BE2C (cell line): ENCODE measurements at regions not wholly inside any gene's neighbourhood (a gene's known extent, or its start where the extent isn't known, plus 50 kb on each side); places are given as distances from the start of the nearest gene placed in this dataset.

Source experiments
- DNase-seq: peaks from one replicate; pipeline ENCODE4 v3.0.0-alpha.2; 2020
- H3K27me3 ChIP-seq: fragments of 250-450 bp; sonication (Bioruptor Pico); 2 replicates; pipeline ENCODE4 v1.5.1; 2020; ENCODE audit warnings: mild to moderate bottlenecking
- H3K36me3 ChIP-seq: fragments of 250-450 bp; sonication (Bioruptor Pico); 2 replicates; pipeline ENCODE4 v1.5.1; 2020; ENCODE audit warnings: mild to moderate bottlenecking
- H3K4me1 ChIP-seq: fragments of 250-450 bp; sonication (Bioruptor Pico); 2 replicates; pipeline ENCODE4 v1.5.1; 2020
- H3K4me3 ChIP-seq: 2 replicates; pipeline ENCODE4 v1.5.1; 2011; ENCODE audit warnings: low read depth, low read length
- H3K9me3 ChIP-seq: fragments of 250-450 bp; sonication (Bioruptor Pico); 2 replicates; pipeline ENCODE4 v1.5.1; 2020
- TF ChIP-seq, protein P1 (sequence below): IDR thresholded peaks from 2 replicates; pipeline ENCODE4 v1.5.1; 2012; ENCODE audit warnings: mild to moderate bottlenecking, low read depth, low read length

DNA sequence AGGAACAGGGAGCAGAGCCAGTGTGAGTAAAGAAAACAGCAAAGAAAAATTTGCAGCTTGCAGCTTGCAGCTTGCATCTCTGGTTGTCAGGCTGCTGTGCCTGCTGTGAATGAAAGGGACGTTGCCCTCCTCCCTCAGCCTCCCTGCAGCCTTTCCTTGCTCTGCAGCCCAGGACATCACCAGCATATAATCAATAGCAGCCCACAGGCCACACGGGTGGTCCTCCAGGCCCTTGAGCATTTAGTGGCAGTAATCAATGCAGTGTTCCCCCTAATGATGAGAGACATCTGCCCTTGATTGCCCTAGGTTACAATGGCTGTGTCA lies 122.2 kb upstream of the TACR1 start:
- H3K9me3 ChIP-seq = no peaks in the 10 kb centered on the region
- no peak for DNase-seq
- H3K27me3 ChIP-seq = no peaks in the 10 kb centered on the region
- no peaks in the 10 kb centered on the region for H3K4me1 ChIP-seq
- H3K36me3 ChIP-seq = no peaks in the 10 kb centered on the region
- TF ChIP-seq, protein P1, sequence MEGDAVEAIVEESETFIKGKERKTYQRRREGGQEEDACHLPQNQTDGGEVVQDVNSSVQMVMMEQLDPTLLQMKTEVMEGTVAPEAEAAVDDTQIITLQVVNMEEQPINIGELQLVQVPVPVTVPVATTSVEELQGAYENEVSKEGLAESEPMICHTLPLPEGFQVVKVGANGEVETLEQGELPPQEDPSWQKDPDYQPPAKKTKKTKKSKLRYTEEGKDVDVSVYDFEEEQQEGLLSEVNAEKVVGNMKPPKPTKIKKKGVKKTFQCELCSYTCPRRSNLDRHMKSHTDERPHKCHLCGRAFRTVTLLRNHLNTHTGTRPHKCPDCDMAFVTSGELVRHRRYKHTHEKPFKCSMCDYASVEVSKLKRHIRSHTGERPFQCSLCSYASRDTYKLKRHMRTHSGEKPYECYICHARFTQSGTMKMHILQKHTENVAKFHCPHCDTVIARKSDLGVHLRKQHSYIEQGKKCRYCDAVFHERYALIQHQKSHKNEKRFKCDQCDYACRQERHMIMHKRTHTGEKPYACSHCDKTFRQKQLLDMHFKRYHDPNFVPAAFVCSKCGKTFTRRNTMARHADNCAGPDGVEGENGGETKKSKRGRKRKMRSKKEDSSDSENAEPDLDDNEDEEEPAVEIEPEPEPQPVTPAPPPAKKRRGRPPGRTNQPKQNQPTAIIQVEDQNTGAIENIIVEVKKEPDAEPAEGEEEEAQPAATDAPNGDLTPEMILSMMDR = no peak
- no peak overlapping the region for H3K4me3 ChIP-seq

- no peak overlapping the region for H3K4me3 ChIP-seq
- no peaks in the 10 kb centered on the region for H3K27me3 ChIP-seq
- no peak for DNase-seq
- TF ChIP-seq, protein P1 = no peak
- no peaks in the 10 kb centered on the region for H3K36me3 ChIP-seq
- no peaks in the 10 kb centered on the region for H3K9me3 ChIP-seq
- H3K4me1 ChIP-seq = no peaks in the 10 kb centered on the region
Observed at GRCh38 chr2:75320898-75321598, 121.7 kb upstream of the TACR1 start.

GRCh38 chr2:75319951-75320350 lies 120.6 kb upstream of the TACR1 start:
- Histone ChIP-seq H3K36me3 (no peaks in the 10 kb centered on the region), H3K9me3 (no peaks in the 10 kb centered on the region), H3K4me1 (no peaks in the 10 kb centered on the region), H3K4me3 (no peak overlapping the region), H3K27me3 (no peaks in the 10 kb centered on the region)
- no peak for DNase-seq
- TF ChIP-seq, protein P1 = no peak

DNA sequence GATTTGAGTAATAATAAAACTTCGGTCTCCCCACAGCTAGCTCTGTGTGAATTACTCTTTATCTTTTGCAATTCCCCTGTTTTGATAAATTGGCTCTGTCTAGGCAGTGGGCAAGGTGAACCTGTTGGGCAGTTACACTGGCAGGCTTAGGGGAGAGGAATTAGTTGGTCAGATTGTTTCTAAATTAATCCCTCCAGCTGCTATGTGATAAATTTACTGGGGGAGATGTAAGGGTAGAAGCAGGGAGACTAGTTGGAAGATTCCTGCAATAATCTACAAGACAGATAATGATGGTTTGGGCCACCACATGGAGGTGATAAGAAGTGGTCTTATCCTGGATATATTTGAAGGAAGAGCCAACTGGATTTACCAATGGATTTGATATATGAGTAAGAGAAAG lies 118.5 kb upstream of the TACR1 start:
- no peaks in the 10 kb centered on the region for H3K4me1 ChIP-seq
- H3K4me3 ChIP-seq = no peak overlapping the region
- H3K27me3 ChIP-seq = no peaks in the 10 kb centered on the region
- TF ChIP-seq, protein P1 = no peak
- H3K9me3 ChIP-seq = no peaks in the 10 kb centered on the region
- H3K36me3 ChIP-seq = no peaks in the 10 kb centered on the region
- no peak for DNase-seq

DNA sequence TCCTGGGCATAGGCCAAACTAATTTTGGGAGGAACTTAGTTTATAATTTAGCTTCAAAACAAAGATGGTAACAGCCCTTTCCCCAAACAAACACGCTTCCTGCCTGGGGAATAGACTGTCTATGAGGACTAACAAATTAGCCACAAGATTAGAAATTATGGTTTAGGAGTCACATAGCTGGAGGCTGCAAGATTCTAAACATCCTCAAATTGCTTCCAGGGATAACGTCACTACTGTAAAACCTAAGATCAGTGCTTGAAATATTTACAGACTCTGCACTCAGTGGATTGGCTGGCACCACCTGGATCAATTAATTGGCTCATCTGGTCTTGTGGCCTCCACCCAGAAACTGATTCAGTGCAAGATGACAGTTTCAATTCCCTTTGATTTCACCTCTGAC lies 118.0 kb upstream of the TACR1 start:
- Histone ChIP-seq H3K36me3 (no peaks in the 10 kb centered on the region), H3K9me3 (no peaks in the 10 kb centered on the region), H3K27me3 (no peaks in the 10 kb centered on the region), H3K4me3 (no peak overlapping the region), H3K4me1 (no peaks in the 10 kb centered on the region)
- no peak for DNase-seq
- TF ChIP-seq, protein P1 = no peak

DNA sequence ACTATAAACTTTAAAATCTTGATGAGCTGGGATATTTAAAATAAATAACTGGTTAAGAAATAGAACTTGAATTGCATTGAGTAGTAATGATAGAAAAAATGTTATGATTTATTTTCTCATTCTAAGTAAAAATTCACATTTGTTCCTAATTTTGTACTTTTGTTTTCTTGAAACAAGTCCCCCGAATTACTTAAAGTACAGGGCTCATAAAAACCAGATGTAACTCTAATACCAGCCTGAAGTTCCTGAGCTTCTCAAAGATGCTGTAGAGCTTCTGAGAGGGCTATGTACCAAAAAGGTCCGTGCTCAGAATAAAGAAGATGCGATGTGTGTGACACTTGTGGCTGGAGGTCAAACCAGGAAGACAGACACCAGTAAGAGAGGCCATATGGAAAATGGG lies 116.1 kb upstream of the TACR1 start:
- DNase-seq = no peak
- Histone ChIP-seq H3K9me3 (no peaks in the 10 kb centered on the region), H3K4me1 (no peaks in the 10 kb centered on the region), H3K27me3 (no peaks in the 10 kb centered on the region), H3K4me3 (no peak overlapping the region), H3K36me3 (no peaks in the 10 kb centered on the region)
- TF ChIP-seq, protein P1 = no peak
